ENCODE measurements at regions not wholly inside any gene's neighbourhood (a gene's known extent, or its start where the extent isn't known, plus 50 kb on each side); places are given as distances from the start of the nearest gene placed in this dataset.

DNA sequence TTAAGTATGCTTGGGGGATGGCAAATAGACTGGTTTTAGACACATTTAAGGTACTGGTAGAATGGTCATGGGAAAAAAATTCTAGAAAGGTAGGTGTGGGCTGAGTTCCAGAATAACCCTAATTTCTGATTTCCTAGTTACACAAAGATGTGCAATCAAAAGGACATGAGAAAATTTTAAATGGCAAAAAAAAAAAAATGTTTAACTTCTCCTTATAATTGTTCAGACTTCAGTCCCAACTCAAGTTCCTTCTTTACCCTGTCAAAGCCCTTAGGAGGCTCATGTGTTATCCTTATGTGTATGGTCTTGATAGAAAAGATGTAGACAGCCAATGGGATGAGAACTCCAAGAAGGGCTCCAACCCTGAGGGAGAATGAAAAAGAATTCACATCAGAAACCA lies 153.3 kb upstream of the PLEKHG7 start:
- no TSS peak for BruUV-seq (replicated peaks)
- POLR2A ChIA-PET, result no interaction called here
- TF ChIP-seq, protein P1, sequence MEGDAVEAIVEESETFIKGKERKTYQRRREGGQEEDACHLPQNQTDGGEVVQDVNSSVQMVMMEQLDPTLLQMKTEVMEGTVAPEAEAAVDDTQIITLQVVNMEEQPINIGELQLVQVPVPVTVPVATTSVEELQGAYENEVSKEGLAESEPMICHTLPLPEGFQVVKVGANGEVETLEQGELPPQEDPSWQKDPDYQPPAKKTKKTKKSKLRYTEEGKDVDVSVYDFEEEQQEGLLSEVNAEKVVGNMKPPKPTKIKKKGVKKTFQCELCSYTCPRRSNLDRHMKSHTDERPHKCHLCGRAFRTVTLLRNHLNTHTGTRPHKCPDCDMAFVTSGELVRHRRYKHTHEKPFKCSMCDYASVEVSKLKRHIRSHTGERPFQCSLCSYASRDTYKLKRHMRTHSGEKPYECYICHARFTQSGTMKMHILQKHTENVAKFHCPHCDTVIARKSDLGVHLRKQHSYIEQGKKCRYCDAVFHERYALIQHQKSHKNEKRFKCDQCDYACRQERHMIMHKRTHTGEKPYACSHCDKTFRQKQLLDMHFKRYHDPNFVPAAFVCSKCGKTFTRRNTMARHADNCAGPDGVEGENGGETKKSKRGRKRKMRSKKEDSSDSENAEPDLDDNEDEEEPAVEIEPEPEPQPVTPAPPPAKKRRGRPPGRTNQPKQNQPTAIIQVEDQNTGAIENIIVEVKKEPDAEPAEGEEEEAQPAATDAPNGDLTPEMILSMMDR (IDR thresholded peaks at IDR 0.05; ENCODE audit: unreplicated experiment), result no peak
- no peak overlapping the region for H3K27ac Mint-ChIP-seq (ENCODE audit: low read depth, unreplicated experiment)
- no peak for DNase-seq (ENCODE audit: unreplicated experiment)
- H3K36me3 Mint-ChIP-seq (ENCODE audit: insufficient read depth, unreplicated experiment), result no peaks in the 10 kb centered on the region
- no peaks in the 10 kb centered on the region for H3K27me3 Mint-ChIP-seq (ENCODE audit: insufficient read depth, unreplicated experiment)
- no peaks in the 10 kb centered on the region for H3K9me3 Mint-ChIP-seq (ENCODE audit: unreplicated experiment)
- no peaks in the 10 kb centered on the region for H3K4me1 Mint-ChIP-seq (ENCODE audit: insufficient read depth, unreplicated experiment)
- H3K4me3 Mint-ChIP-seq (ENCODE audit: unreplicated experiment), result no peak overlapping the region
- CTCF ChIA-PET, result interaction anchor here (0.7 kb wide), 1 partner anchor 1085 kb away, joined by 3 read pairs; no protein-coding TSS in a partner anchor
- intact Hi-C loops (cut with micrococcal nuclease), result no loop called here

DNA sequence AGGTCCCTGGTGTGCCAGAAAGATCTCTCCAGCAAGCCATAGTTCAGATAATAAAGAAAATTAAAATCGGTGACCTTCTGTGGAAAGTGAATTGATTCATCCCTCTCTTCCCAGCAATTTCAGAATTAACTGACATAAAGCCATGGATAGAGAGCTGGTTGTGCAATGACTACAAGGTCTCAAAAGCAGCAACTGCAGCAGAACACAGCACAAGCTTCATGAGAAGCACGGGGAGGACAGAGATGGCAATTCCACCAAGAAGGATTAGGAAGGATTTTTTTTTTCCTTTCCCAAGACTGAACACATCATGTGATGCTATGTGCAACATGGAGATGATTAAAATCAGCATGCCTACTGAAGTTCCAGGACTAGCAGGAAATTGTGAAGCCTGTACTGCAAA lies 154.9 kb upstream of the PLEKHG7 start:
- TF ChIP-seq, protein P1 (IDR thresholded peaks at IDR 0.05; ENCODE audit: unreplicated experiment), result no peak
- DNase-seq (ENCODE audit: unreplicated experiment), result no peak
- POLR2A ChIA-PET, result interaction anchor here (0.9 to 1.6 kb wide), 4 partner anchors 9 to 401 kb away, joined by 3 to 6 read pairs (median 3); no protein-coding TSS in a partner anchor
- no peaks in the 10 kb centered on the region for H3K27me3 Mint-ChIP-seq (ENCODE audit: insufficient read depth, unreplicated experiment)
- no peaks in the 10 kb centered on the region for H3K4me1 Mint-ChIP-seq (ENCODE audit: insufficient read depth, unreplicated experiment)
- CTCF ChIA-PET, result interaction anchor here (0.5 to 1.5 kb wide), 2 partner anchors 102 to 400 kb away, joined by 4 to 6 read pairs; no protein-coding TSS in a partner anchor
- H3K36me3 Mint-ChIP-seq (ENCODE audit: insufficient read depth, unreplicated experiment), result no peaks in the 10 kb centered on the region
- no peak overlapping the region for H3K27ac Mint-ChIP-seq (ENCODE audit: low read depth, unreplicated experiment)
- no TSS peak for BruUV-seq (replicated peaks)
- H3K4me3 Mint-ChIP-seq (ENCODE audit: unreplicated experiment), result no peak overlapping the region
- no peaks in the 10 kb centered on the region for H3K9me3 Mint-ChIP-seq (ENCODE audit: unreplicated experiment)
- intact Hi-C loops (cut with micrococcal nuclease), result no loop called here

DNA sequence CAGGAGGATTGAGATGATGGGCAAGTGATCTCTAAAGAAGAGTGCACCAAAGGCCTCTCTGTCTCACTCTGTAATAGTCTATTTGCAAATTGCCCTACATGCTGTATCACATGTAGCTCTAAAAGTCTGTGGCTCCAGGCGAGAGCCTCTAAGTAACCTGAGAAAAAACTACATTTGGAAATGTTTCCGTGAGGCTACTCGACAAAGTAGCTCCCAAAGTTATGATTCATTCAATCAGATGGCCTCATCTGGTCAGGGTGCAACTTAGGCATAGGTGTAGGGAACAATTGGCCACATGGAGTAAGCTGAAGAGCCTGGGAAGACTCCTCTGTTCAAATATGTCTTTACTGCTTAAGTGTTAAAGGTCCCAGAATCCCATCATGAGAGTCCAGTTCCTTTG lies 155.4 kb upstream of the PLEKHG7 start:
- TF ChIP-seq, protein P1 (IDR thresholded peaks at IDR 0.05; ENCODE audit: unreplicated experiment), result no peak
- no peak for DNase-seq (ENCODE audit: unreplicated experiment)
- Mint-ChIP-seq H3K27ac (ENCODE audit: low read depth, unreplicated experiment) (no peak overlapping the region), H3K4me3 (ENCODE audit: unreplicated experiment) (no peak overlapping the region), H3K27me3 (ENCODE audit: insufficient read depth, unreplicated experiment) (no peaks in the 10 kb centered on the region), H3K36me3 (ENCODE audit: insufficient read depth, unreplicated experiment) (no peaks in the 10 kb centered on the region), H3K4me1 (ENCODE audit: insufficient read depth, unreplicated experiment) (no peaks in the 10 kb centered on the region), H3K9me3 (ENCODE audit: unreplicated experiment) (no peaks in the 10 kb centered on the region)
- POLR2A ChIA-PET, result interaction anchor here (0.6 to 1.6 kb wide), 5 partner anchors 10 to 401 kb away, joined by 3 to 6 read pairs (median 3); no protein-coding TSS in a partner anchor
- intact Hi-C loops (cut with micrococcal nuclease), result no loop called here
- no TSS peak for BruUV-seq (replicated peaks)
- CTCF ChIA-PET, result interaction anchor here (1.5 kb wide), 1 partner anchor 102 kb away, joined by 4 read pairs; no protein-coding TSS in a partner anchor

DNA sequence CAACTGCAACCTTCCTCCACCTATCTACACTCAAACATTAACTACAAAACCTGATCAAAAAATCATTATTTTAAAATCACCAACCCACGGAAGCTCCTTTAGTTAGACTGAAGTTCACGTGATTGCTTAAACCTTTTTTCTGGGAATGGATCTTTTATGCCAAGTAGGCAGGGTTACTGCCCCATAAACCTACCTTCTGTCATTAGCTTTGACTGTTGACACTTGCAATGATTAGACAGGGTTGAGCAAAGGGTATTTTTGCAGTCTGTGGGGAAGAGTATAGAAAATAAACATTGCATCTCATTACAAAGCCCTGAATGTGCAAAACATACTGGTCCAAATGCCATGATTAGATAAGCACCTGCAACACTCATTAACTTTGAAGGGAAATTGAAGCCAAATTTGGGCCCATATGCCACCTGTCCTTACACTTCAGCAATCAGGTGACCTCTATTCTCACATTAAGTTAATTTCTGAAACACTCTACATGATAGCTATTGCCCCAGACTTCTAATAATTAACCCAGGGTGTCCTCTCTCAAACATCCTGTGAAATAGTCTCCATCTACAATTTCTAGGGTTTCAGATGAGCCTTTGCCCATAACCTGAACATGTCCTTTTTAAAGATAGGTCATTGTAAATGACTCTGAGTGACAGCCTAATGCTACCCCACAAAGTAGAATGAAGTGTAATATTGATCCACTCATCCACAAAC lies 156.0 kb upstream of the PLEKHG7 start:
- ChIA-PET POLR2A (interaction anchor here (0.6 to 1.6 kb wide), 3 partner anchors 177 to 303 kb away, joined by 3 read pairs; no protein-coding TSS in a partner anchor), CTCF (interaction anchor here (1.1 to 1.5 kb wide), 2 partner anchors 16 to 103 kb away, joined by 3 to 4 read pairs; no protein-coding TSS in a partner anchor)
- Mint-ChIP-seq H3K36me3 (ENCODE audit: insufficient read depth, unreplicated experiment) (no peaks in the 10 kb centered on the region), H3K27me3 (ENCODE audit: insufficient read depth, unreplicated experiment) (no peaks in the 10 kb centered on the region), H3K27ac (ENCODE audit: low read depth, unreplicated experiment) (no peak overlapping the region), H3K4me1 (ENCODE audit: insufficient read depth, unreplicated experiment) (no peaks in the 10 kb centered on the region), H3K4me3 (ENCODE audit: unreplicated experiment) (no peak overlapping the region), H3K9me3 (ENCODE audit: unreplicated experiment) (no peaks in the 10 kb centered on the region)
- intact Hi-C loops (cut with micrococcal nuclease), result no loop called here
- TF ChIP-seq, protein P1 (IDR thresholded peaks at IDR 0.05; ENCODE audit: unreplicated experiment), result no peak
- BruUV-seq (replicated peaks), result no TSS peak
- DNase-seq (ENCODE audit: unreplicated experiment), result no peak

Data from MCF 10A (cell line).